GM13977 (cell line): ENCODE measurements at regions not wholly inside any gene's neighbourhood (a gene's known extent, or its start where the extent isn't known, plus 50 kb on each side); places are given as distances from the start of the nearest gene placed in this dataset.
A peak's percentile ranks its signal among the peaks of the same experiment; 100 is the strongest.

ENCODE experiments used
- DNase-seq: peaks from one replicate; pipeline ENCODE4 v3.0.0; 2012; ENCODE audit warnings: low spot score
- CTCF ChIP-seq: IDR thresholded peaks from 2 replicates; pipeline ENCODE4 v1.5.1; 2012; ENCODE audit warnings: mild to moderate bottlenecking, control low read depth; ENCODE audit not compliant: insufficient read depth; ENCODE audit errors: extremely low read depth, missing control alignments
- in situ Hi-C: fragments of 300-500 bp; cut with MboI; formaldehyde crosslinking; loops from one replicate; pipeline ENCODE4 v1.12.0; 2022; ENCODE audit warnings: low sequenced_read_pairs, low pct_unique_long_range_greater_than_20kb, mixed read lengths, inconsistent platforms; ENCODE audit not compliant: unreplicated experiment

GRCh38 chr11:10930972-10931760 is 73.3 kb upstream of the ZBED5 start:
- in situ Hi-C loops = loop anchor here (25.0 kb wide), 1 partner anchor 856 kb away; no protein-coding TSS in a partner anchor
- TF ChIP-seq CTCF = no peak
- peak; percentile 56 for DNase-seq

GRCh38 chr11:10930224-10930971 is 72.5 kb upstream of the ZBED5 start:
- peak; percentile 36 for DNase-seq
- TF ChIP-seq CTCF = no peak
- in situ Hi-C loops = loop anchor here (25.0 kb wide), 1 partner anchor 857 kb away; no protein-coding TSS in a partner anchor

GRCh38 chr11:10927538-10927937 is 69.7 kb upstream of the ZBED5 start:
- TF ChIP-seq CTCF = no peak
- in situ Hi-C loops = loop anchor here (25.0 kb wide), 1 partner anchor 860 kb away; no protein-coding TSS in a partner anchor
- DNase-seq = no peak

- in situ Hi-C loops = loop anchor here (25.0 kb wide), 1 partner anchor 860 kb away; no protein-coding TSS in a partner anchor
- TF ChIP-seq CTCF = no peak
- no peak for DNase-seq
Observed at GRCh38 chr11:10926801-10927211, 69.0 kb upstream of the ZBED5 start.

- DNase-seq = no peak
- in situ Hi-C loops = loop anchor here (25.0 kb wide), 1 partner anchor 862 kb away; no protein-coding TSS in a partner anchor
Observed at GRCh38 chr11:10925149-10925926, 67.5 kb upstream of the ZBED5 start.

More at GRCh38 chr11:10925149-10925926, 67.5 kb upstream of the ZBED5 start:
- no peak for TF ChIP-seq CTCF
